Activated T-helper 2 cell treated with anti-CD3 and anti-CD28 coated beads, Interferon-gamma antibody, Interleukin-2, Interleukin-4, amounts not matched to agents 10 μg/mL and 5 μg/mL and 100 μg/mL, durations not matched to agents 14 hours and 24 hours and 36 hours (primary cell): ENCODE measurements at regions not wholly inside any gene's neighbourhood (a gene's known extent, or its start where the extent isn't known, plus 50 kb on each side); places are given as distances from the start of the nearest gene placed in this dataset.

ENCODE experiments used
- DNase-seq: peaks from one replicate; pipeline ENCODE4 v3.0.0; 2021; ENCODE audit warnings: low spot score
- H3K27ac Mint-ChIP-seq: one replicate; pipeline ENCODE4 v1.8.0; 2021; ENCODE audit warnings: mixed read lengths
- H3K27me3 Mint-ChIP-seq: one replicate; pipeline ENCODE4 v1.8.0; 2021; ENCODE audit warnings: low read depth, mixed read lengths
- H3K36me3 Mint-ChIP-seq: one replicate; pipeline ENCODE4 v1.8.0; 2021; ENCODE audit warnings: low read depth, mixed read lengths
- H3K4me1 Mint-ChIP-seq: one replicate; pipeline ENCODE4 v1.8.0; 2021; ENCODE audit warnings: low read depth, mixed read lengths
- H3K4me3 Mint-ChIP-seq: one replicate; pipeline ENCODE4 v1.8.0; 2021; ENCODE audit warnings: low read depth, mild to moderate bottlenecking, moderate library complexity, mixed read lengths
- H3K9me3 Mint-ChIP-seq: one replicate; pipeline ENCODE4 v1.8.0; 2021; ENCODE audit warnings: mixed read lengths
- intact Hi-C: fragments of 100-400 bp; cut with micrococcal nuclease; formaldehyde crosslinking; loops from one replicate; pipeline ENCODE4 v1.15.1; 2023

GRCh38 chr10:120977897-120978296 is 126.7 kb downstream of the WDR11 start:
- Mint-ChIP-seq H3K36me3 (no peaks in the 10 kb centered on the region), H3K4me1 (peaks cover 1% of the 10 kb centered on the region), H3K9me3 (no peaks in the 10 kb centered on the region), H3K4me3 (no peak overlapping the region), H3K27ac (no peak overlapping the region), H3K27me3 (peaks cover 40% of the 10 kb centered on the region)
- intact Hi-C loops, result no loop called here
- no peak for DNase-seq

DNA sequence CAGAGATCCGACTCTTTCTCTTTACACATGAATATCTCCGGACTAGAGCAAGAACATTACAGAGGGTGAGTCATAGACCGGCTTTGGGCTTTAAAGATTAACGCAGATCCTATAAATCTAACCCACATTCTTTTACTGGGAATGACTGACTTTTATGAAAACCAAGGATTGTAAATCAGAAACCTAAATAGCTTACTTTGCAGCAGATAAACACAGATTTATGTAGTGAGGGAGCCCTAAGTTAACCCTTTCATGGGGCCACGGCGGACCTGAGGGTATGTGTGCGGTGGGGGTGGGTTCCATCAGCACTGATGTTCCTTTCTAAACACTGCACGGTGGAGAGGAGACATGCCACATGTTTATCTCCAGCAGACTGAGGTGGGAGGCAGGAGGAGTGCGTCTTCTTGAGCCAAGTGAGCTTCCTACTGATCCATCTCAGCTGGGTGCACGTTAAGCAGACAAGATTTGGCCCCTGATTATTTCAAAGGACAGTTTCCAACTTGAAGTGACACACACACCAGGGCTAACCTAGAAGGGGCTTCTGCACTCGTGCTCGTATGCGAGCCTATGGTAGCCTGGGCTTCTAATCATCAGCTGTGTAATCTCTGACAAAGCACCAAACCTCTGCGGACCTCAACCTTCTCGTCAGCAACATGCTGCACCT is 127.6 kb downstream of the WDR11 start:
- H3K9me3 Mint-ChIP-seq, result no peaks in the 10 kb centered on the region
- DNase-seq, result no peak
- intact Hi-C loops, result no loop called here
- H3K27ac Mint-ChIP-seq, result no peak overlapping the region
- H3K4me3 Mint-ChIP-seq, result no peak overlapping the region
- H3K4me1 Mint-ChIP-seq, result peaks cover 1% of the 10 kb centered on the region
- H3K36me3 Mint-ChIP-seq, result no peaks in the 10 kb centered on the region
- H3K27me3 Mint-ChIP-seq, result peaks cover 40% of the 10 kb centered on the region

GRCh38 chr10:120979435-120980278 is 128.5 kb downstream of the WDR11 start:
- intact Hi-C loops, result no loop called here
- peak; percentile 12 for DNase-seq
- Mint-ChIP-seq H3K4me1 (peaks cover 1% of the 10 kb centered on the region), H3K4me3 (no peak overlapping the region), H3K27me3 (peaks cover 40% of the 10 kb centered on the region), H3K36me3 (no peaks in the 10 kb centered on the region), H3K27ac (no peak overlapping the region), H3K9me3 (no peaks in the 10 kb centered on the region)

DNA sequence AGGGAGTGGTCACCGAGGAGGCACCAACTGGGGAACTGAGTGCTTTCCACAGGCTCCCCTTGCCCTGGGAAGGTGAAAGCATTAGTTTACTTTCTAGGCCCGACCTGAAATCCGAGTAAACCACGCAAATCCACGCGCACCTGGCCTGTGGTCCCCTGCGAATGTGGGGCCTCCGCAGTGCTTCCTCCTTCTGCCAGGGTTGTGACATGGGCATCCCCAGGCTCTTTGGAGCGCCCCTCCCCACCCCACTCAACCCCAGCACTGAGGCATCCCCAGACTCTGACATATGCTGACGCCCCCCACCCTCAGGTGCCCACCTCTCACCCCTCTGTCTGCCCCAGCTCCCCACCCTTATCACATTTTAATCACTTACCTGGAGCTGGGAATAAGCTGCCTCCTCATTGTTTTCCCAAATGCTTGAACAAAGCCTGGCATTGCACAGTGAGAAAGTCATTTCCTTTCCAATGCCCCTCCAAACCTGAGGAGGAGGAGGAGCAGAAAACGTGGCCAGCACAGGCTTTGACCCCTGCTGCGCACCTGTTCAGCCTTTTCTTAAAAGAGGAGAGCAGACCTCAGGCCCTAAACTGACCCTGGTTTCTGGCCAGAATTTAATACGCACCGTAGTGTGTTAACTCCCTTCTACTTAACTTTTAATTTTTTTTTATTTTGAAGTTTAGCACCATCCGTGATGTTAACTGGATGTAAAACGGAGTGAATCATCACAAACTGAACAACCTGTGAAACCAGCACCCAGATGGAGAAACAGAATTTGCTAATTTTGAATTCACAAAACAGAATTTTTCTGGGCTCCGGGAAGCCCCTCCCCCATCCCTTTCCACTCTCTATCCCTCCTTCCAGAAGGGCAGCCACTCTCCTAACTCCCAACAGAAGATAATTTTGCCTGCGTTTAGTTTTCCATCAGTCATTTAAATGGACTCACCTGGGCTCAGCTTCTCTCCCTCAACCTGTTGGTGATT is 129.4 kb downstream of the WDR11 start:
- intact Hi-C loops, result no loop called here
- no peak overlapping the region for H3K4me3 Mint-ChIP-seq
- H3K9me3 Mint-ChIP-seq, result no peaks in the 10 kb centered on the region
- peaks cover 1% of the 10 kb centered on the region for H3K4me1 Mint-ChIP-seq
- peaks cover 37% of the 10 kb centered on the region for H3K27me3 Mint-ChIP-seq
- no peak overlapping the region for H3K27ac Mint-ChIP-seq
- no peak for DNase-seq
- H3K36me3 Mint-ChIP-seq, result no peaks in the 10 kb centered on the region

DNA sequence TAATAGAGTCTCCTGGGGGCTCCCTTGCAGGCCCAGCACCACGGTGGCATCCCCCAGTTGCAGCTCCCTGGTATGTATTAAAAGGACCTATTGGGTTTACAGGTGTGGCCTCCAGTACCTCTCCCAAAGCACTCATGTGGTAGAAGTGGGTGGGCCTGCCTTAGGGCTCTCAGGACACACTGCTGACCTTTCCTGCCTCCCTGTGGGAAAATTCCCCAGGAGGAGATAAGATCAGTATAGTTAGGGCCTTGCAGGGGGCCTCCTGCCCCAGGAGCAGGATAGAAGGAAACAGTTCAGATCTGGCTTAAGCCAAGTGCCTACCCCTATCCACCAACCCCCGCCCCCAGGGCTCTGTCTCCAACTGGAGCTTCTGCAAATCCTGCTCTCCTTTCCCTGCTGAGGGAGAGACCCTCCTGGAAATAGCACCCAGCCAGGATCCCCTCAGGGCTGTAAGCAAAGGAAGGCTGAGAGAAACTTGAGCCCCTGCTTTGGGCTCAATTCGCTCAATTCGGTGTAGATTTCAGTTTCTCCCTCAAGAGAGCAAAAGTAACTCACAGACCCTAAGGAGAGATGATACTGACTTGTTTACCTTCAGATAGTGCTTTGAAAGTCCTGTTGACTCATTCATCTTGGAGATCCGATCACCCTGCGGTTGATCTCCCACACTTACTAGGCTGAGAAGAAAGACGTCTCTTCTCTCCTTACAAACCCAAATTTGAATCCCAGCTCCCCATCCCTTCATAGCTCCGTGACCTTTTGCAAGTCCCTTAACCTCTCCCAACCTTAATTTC is 130.6 kb downstream of the WDR11 start:
- Mint-ChIP-seq H3K27me3 (peaks cover 36% of the 10 kb centered on the region), H3K27ac (no peak overlapping the region), H3K4me3 (no peak overlapping the region), H3K36me3 (no peaks in the 10 kb centered on the region), H3K4me1 (peaks cover 1% of the 10 kb centered on the region), H3K9me3 (peaks cover under 1% of the 10 kb centered on the region)
- no peak for DNase-seq
- intact Hi-C loops, result no loop called here

DNA sequence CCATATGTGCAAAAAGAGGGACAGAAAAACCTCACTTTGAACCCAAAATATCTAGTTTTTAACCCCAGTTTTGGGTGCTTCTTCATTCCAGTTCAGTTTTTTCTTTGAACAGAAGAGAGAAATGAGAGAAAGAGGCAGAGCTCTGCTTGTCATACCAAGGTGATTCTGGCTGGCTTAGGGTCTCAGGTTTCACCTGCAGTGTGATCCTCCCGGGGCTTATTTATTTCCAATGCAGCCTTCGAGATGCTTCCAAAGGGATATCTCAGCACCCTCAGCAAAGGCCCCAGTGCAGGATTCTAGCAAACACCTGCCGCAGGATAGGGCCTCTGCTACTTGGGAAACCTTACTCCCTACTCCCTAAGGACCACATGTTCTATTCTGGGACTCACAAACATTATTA is 131.3 kb downstream of the WDR11 start:
- Mint-ChIP-seq H3K27ac (no peak overlapping the region), H3K36me3 (no peaks in the 10 kb centered on the region), H3K27me3 (peaks cover 34% of the 10 kb centered on the region), H3K4me1 (peaks cover 3% of the 10 kb centered on the region), H3K9me3 (peaks cover 6% of the 10 kb centered on the region), H3K4me3 (no peak overlapping the region)
- DNase-seq, result no peak
- intact Hi-C loops, result no loop called here

GRCh38 chr10:120983721-120984120 is 132.6 kb downstream of the WDR11 start:
- peaks cover 3% of the 10 kb centered on the region for H3K4me1 Mint-ChIP-seq
- no peak overlapping the region for H3K27ac Mint-ChIP-seq
- H3K27me3 Mint-ChIP-seq, result peaks cover 24% of the 10 kb centered on the region
- no peak for DNase-seq
- intact Hi-C loops, result no loop called here
- H3K9me3 Mint-ChIP-seq, result peaks cover 12% of the 10 kb centered on the region
- no peaks in the 10 kb centered on the region for H3K36me3 Mint-ChIP-seq
- no peak overlapping the region for H3K4me3 Mint-ChIP-seq

DNA sequence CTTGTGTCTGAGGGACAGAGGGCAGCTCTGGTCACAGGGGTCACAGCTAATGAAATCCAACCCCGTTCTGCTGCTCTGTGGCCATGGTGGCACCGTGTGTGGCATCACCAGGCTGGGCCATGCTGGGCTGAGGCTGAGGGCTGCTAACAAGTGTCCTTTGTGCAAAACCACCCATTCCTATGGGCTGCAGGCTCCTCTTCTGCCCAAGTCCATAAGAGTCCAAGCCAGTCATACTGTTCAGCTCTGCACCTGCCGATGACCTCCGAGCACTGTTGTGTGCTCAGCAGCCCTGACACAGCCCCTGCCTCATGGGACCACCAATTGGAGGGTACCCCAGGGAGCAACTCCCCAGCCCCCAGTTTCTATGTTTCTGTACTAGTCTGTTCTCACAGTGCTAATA is 133.1 kb downstream of the WDR11 start:
- H3K4me1 Mint-ChIP-seq, result peaks cover 3% of the 10 kb centered on the region
- peaks cover 15% of the 10 kb centered on the region for H3K9me3 Mint-ChIP-seq
- H3K36me3 Mint-ChIP-seq, result no peaks in the 10 kb centered on the region
- no peak for DNase-seq
- H3K27me3 Mint-ChIP-seq, result peaks cover 19% of the 10 kb centered on the region
- intact Hi-C loops, result no loop called here
- no peak overlapping the region for H3K27ac Mint-ChIP-seq
- no peak overlapping the region for H3K4me3 Mint-ChIP-seq

DNA sequence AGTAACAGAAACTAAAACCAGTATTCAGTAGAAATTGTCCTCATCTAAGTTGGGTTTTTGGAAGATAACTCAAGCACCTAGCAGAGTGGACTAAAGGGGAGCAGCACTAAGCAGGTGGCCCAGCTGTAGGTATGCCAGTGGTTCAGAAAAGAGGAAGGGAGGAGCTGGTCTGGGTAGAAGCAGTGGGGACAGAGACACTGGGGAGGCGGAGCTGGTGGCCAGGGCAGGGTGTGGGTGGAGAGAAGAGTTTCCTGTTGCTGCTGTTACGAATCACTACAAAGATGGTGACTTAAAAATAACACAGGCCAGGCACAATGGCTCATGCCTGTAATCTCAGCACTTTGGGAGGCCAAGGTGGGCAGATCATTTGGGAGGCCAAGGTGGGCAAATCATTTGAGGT is 136.2 kb downstream of the WDR11 start:
- no peak overlapping the region for H3K27ac Mint-ChIP-seq
- H3K4me1 Mint-ChIP-seq, result peaks cover 2% of the 10 kb centered on the region
- H3K4me3 Mint-ChIP-seq, result no peak overlapping the region
- no peaks in the 10 kb centered on the region for H3K36me3 Mint-ChIP-seq
- H3K9me3 Mint-ChIP-seq, result peaks cover 22% of the 10 kb centered on the region
- intact Hi-C loops, result no loop called here
- no peak for DNase-seq
- no peaks in the 10 kb centered on the region for H3K27me3 Mint-ChIP-seq

- no peak overlapping the region for H3K4me3 Mint-ChIP-seq
- H3K36me3 Mint-ChIP-seq, result no peaks in the 10 kb centered on the region
- no peak overlapping the region for H3K27ac Mint-ChIP-seq
- H3K27me3 Mint-ChIP-seq, result no peaks in the 10 kb centered on the region
- intact Hi-C loops, result no loop called here
- peaks cover 2% of the 10 kb centered on the region for H3K4me1 Mint-ChIP-seq
- H3K9me3 Mint-ChIP-seq, result peaks cover 25% of the 10 kb centered on the region
- DNase-seq, result no peak
Observed at GRCh38 chr10:120988751-120989150, 137.6 kb downstream of the WDR11 start.

DNA sequence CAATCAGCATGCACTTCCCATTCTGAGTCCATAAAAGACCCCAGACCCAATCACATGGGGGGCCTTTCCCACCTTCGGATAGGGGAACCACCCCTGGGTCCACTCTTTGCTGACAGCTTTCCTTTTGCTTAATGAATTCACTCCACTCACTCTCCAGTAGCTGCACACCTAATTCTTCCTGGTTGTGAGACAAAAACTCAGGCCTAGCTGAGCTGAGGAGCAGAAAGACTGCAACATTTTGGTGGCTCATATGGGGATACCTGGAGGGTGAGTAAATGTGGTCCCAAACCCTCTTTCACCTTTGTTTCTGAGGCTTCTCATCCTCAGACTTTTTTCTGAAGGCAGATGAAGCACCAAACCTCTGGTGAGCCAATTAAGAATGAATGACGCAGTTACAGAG is 138.1 kb downstream of the WDR11 start:
- Mint-ChIP-seq H3K4me1 (peaks cover 2% of the 10 kb centered on the region), H3K27me3 (no peaks in the 10 kb centered on the region), H3K27ac (no peak overlapping the region), H3K4me3 (no peak overlapping the region), H3K9me3 (peaks cover 25% of the 10 kb centered on the region), H3K36me3 (no peaks in the 10 kb centered on the region)
- intact Hi-C loops, result no loop called here
- no peak for DNase-seq

DNA sequence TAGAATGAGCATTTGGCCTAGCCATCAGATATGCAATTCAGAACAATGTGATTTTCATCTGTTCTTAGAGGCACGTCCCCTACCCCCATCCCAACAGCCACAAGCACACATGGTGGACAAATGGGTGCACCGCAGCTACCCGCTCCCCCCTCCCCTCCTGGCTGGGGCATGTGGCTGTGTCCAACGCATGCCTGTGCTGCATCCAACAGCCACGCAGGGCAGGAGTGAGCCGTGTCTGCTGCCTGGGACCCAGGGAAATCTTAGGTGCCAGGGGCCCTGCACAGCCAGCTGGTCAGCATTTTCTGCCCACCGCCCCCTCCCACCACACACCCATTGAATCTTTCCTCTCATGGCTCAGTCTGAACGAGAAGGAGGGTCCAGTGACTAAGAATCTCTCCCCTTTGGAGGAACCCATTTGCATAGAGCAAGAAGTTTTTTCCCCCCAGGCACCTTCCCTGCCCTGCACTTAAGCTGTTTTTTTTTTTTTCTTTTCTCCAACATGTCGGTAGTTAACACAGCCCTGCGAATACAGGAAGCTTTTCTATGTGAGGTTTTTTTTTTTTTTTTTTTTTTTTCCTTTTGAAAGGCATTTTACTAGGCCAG is 138.9 kb downstream of the WDR11 start:
- DNase-seq, result no peak
- Mint-ChIP-seq H3K27me3 (no peaks in the 10 kb centered on the region), H3K27ac (no peak overlapping the region), H3K4me1 (peaks cover 2% of the 10 kb centered on the region), H3K36me3 (no peaks in the 10 kb centered on the region), H3K9me3 (peaks cover 25% of the 10 kb centered on the region), H3K4me3 (no peak overlapping the region)
- intact Hi-C loops, result no loop called here
